Uterus (tissue), 2 donors: ENCODE measurements at regions not wholly inside any gene's neighbourhood (a gene's known extent, or its start where the extent isn't known, plus 50 kb on each side); places are given as distances from the start of the nearest gene placed in this dataset.
A peak's percentile ranks its signal among the peaks of the same experiment; 100 is the strongest.

ENCODE experiments used
- CTCF ChIP-seq, 4 experiments: fragments of 200-600 bp in 2 of 4; fragments of 450-650 bp in 2 of 4; sonication (generic) in 2 of 4; IDR thresholded peaks; one replicate each; pipeline ENCODE4 v1.5.1; 2016 to 2019; ENCODE audit warnings: antibody characterized with exemption in 4 of 4, mild to moderate bottlenecking in 2 of 4, moderate library complexity in 1 of 4
- POLR2A ChIP-seq, 2 donors: fragments of 450-650 bp; IDR thresholded peaks; one replicate each; pipeline ENCODE4 v1.6.1; 2016; ENCODE audit warnings: antibody characterized with exemption in 2 of 2, mild to moderate bottlenecking in 1 of 2, moderate library complexity in 1 of 2

- TF ChIP-seq CTCF (IDR thresholded peaks at IDR 0.05) (peak in 3 of 4 experiments; percentile 6 to 26 (median 9)), POLR2A (IDR thresholded peaks at IDR 0.05) (no peak)
These were observed 149.7 kb upstream of the ZNF536 start for GRCh38 chr19:30222428-30222873.
